SH-SY5Y (cell line): ENCODE measurements at regions not wholly inside any gene's neighbourhood (a gene's known extent, or its start where the extent isn't known, plus 50 kb on each side); places are given as distances from the start of the nearest gene placed in this dataset.

Source experiments
- GATA2 ChIP-seq: IDR thresholded peaks from 2 replicates; pipeline ENCODE4 v1.6.1; 2011; ENCODE audit warnings: mild to moderate bottlenecking, low read depth, low read length
- GATA3 ChIP-seq: IDR thresholded peaks from 2 replicates; pipeline ENCODE4 v1.6.1; 2011; ENCODE audit warnings: low read depth, mild to moderate bottlenecking, low read length, moderate library complexity

- TF ChIP-seq GATA3 (no peak), GATA2 (no peak)
Measured at GRCh38 chr10:83179371-83179770, 959.9 kb upstream of the GHITM start.
